ENCODE measurements at regions not wholly inside any gene's neighbourhood (a gene's known extent, or its start where the extent isn't known, plus 50 kb on each side); places are given as distances from the start of the nearest gene placed in this dataset.
"Not testable (repeated sequence)": the region's sequence is repeated elsewhere in the genome, so short reads cannot be mapped to it uniquely, and the experiment has no call there.

DNA sequence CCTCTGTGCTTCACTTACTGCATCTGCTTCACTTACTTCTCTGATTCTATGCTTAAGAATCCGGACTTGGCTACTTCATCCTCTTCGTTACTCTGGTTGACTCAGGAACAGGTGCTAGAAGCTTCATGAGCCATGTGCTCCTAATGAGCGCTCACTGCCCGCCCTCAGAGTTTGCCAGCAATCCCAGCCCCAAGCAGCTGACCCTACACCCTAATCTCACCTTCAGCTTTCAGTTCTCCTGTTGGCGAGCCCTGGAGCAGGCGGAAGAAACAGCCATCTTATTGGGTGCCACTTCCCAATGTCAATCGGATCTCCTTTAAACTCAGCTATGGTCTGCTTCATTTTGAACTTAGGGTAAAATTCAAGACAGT, 61.3 kb downstream of the FOXA2 start:
- no peak overlapping the region for H3K4me3 ChIP-seq (ENCODE audit: control insufficient read depth in 2 of 3, extremely low read depth in 1 of 3, insufficient read depth in 2 of 3, low read depth in 1 of 3, low read length in 3 of 3)
- no peak for TF ChIP-seq EZH2 (IDR thresholded peaks at IDR 0.05; ENCODE audit: low read length)
- TF ChIP-seq, protein P1, sequence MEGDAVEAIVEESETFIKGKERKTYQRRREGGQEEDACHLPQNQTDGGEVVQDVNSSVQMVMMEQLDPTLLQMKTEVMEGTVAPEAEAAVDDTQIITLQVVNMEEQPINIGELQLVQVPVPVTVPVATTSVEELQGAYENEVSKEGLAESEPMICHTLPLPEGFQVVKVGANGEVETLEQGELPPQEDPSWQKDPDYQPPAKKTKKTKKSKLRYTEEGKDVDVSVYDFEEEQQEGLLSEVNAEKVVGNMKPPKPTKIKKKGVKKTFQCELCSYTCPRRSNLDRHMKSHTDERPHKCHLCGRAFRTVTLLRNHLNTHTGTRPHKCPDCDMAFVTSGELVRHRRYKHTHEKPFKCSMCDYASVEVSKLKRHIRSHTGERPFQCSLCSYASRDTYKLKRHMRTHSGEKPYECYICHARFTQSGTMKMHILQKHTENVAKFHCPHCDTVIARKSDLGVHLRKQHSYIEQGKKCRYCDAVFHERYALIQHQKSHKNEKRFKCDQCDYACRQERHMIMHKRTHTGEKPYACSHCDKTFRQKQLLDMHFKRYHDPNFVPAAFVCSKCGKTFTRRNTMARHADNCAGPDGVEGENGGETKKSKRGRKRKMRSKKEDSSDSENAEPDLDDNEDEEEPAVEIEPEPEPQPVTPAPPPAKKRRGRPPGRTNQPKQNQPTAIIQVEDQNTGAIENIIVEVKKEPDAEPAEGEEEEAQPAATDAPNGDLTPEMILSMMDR (optimal IDR thresholded peaks at IDR 0.05 in 1 of 3, IDR thresholded peaks at IDR 0.05 in 1 of 3, conservative IDR thresholded peaks at IDR 0.05 in 1 of 3; ENCODE audit: extremely low read depth in 1 of 3, insufficient read depth in 2 of 3, low read length in 3 of 3) = no peak
- DNase-seq (ENCODE audit: low read depth, low spot score) (no peak), FAIRE-seq (no peak)
- no peak overlapping the region for H3K27ac ChIP-seq (ENCODE audit: control insufficient read depth, insufficient read depth, low read length)
- dilution Hi-C loops (cut with MboI; ENCODE audit: extremely low pct_ligation_motif_present, low sequenced_read_pairs) = no loop called here
- H3K9me3 ChIP-seq (ENCODE audit: control insufficient read depth, low read depth, low read length) = no peaks in the 10 kb centered on the region
- H3K9ac ChIP-seq (ENCODE audit: control insufficient read depth, extremely low read depth, insufficient read depth, low read length) = no peak overlapping the region
- H3K4me2 ChIP-seq (ENCODE audit: control insufficient read depth, extremely low read depth, insufficient read depth, low read depth, low read length) = no peak overlapping the region
- no peaks in the 10 kb centered on the region for H3K27me3 ChIP-seq (ENCODE audit: control insufficient read depth, extremely low read depth, insufficient read depth, low read length)
- H3K9me1 ChIP-seq (ENCODE audit: control insufficient read depth, extremely low read depth, insufficient read depth, low read length) = no peaks in the 10 kb centered on the region
- H2AFZ ChIP-seq (ENCODE audit: control insufficient read depth, low read length) = no peak overlapping the region
- H4K20me1 ChIP-seq (ENCODE audit: control insufficient read depth, extremely low read depth, insufficient read depth, low read length) = no peaks in the 10 kb centered on the region
- no peaks in the 10 kb centered on the region for H3K79me2 ChIP-seq (ENCODE audit: control insufficient read depth, insufficient read depth, low read length)
- H3K36me3 ChIP-seq (ENCODE audit: control insufficient read depth in 2 of 2, extremely low read depth in 1 of 2, insufficient read depth in 2 of 2, low read length in 2 of 2) = no peaks in the 10 kb centered on the region
- no peaks in the 10 kb centered on the region for H3K4me1 ChIP-seq (ENCODE audit: control insufficient read depth, extremely low read depth, insufficient read depth, low read length)

DNA sequence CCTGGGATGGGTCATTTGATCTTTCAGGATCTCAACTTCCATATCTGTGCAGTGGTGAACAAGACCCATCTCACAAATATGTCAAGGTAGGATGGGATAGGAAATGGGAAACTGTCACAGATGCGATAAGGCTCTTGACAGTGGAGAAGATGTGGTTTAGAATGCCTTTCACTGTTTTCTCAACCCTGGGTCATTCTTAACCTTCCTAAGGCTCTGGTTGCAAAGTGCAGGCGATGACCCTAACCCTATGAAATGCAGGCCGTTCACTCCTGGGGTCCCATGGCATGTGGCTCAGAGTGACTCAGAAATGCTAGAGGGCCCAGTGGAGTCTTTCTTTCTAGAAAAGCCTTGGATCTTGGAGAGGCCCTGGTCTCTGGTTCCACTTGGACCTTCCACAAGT, 61.7 kb downstream of the FOXA2 start:
- Histone ChIP-seq H3K4me1 (ENCODE audit: control insufficient read depth, extremely low read depth, insufficient read depth, low read length) (no peaks in the 10 kb centered on the region), H3K27me3 (ENCODE audit: control insufficient read depth, extremely low read depth, insufficient read depth, low read length) (no peaks in the 10 kb centered on the region), H2AFZ (ENCODE audit: control insufficient read depth, low read length) (no peak overlapping the region), H3K9me1 (ENCODE audit: control insufficient read depth, extremely low read depth, insufficient read depth, low read length) (no peaks in the 10 kb centered on the region), H3K9ac (ENCODE audit: control insufficient read depth, extremely low read depth, insufficient read depth, low read length) (no peak overlapping the region), H3K27ac (ENCODE audit: control insufficient read depth, insufficient read depth, low read length) (no peak overlapping the region), H3K9me3 (ENCODE audit: control insufficient read depth, low read depth, low read length) (no peaks in the 10 kb centered on the region), H3K4me2 (ENCODE audit: control insufficient read depth, extremely low read depth, insufficient read depth, low read depth, low read length) (no peak overlapping the region), H3K4me3 (ENCODE audit: control insufficient read depth in 2 of 3, extremely low read depth in 1 of 3, insufficient read depth in 2 of 3, low read depth in 1 of 3, low read length in 3 of 3) (no peak overlapping the region), H3K79me2 (ENCODE audit: control insufficient read depth, insufficient read depth, low read length) (no peaks in the 10 kb centered on the region), H4K20me1 (ENCODE audit: control insufficient read depth, extremely low read depth, insufficient read depth, low read length) (no peaks in the 10 kb centered on the region), H3K36me3 (ENCODE audit: control insufficient read depth in 2 of 2, extremely low read depth in 1 of 2, insufficient read depth in 2 of 2, low read length in 2 of 2) (no peaks in the 10 kb centered on the region)
- no peak for FAIRE-seq
- no peak for DNase-seq (ENCODE audit: low read depth, low spot score)
- dilution Hi-C loops (cut with MboI; ENCODE audit: extremely low pct_ligation_motif_present, low sequenced_read_pairs) = no loop called here
- TF ChIP-seq, protein P1 (optimal IDR thresholded peaks at IDR 0.05 in 1 of 3, IDR thresholded peaks at IDR 0.05 in 1 of 3, conservative IDR thresholded peaks at IDR 0.05 in 1 of 3; ENCODE audit: extremely low read depth in 1 of 3, insufficient read depth in 2 of 3, low read length in 3 of 3) = no peak
- TF ChIP-seq EZH2 (IDR thresholded peaks at IDR 0.05; ENCODE audit: low read length) = no peak

DNA sequence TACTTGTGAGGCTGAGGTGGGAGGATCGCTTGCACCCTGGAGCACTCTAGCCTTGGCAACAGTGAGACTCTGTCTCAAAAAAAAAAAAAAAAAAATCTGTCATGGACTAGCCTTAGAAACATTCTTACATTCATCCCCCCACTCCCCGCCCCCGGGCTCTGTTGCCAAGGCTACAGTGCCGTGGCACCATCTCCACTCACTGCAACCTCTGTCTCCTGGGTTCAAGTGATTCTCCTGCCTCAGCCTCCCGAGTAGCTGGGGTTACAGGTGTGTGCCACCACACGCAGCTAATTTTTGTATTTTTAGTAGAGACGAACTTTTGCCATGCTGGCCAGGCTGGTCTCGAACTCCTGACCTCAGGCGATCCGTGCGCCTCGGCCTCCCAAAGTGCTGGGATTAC, 62.4 kb downstream of the FOXA2 start:
- H3K27me3 ChIP-seq (ENCODE audit: control insufficient read depth, extremely low read depth, insufficient read depth, low read length); H3K36me3 ChIP-seq (ENCODE audit: control insufficient read depth in 2 of 2, extremely low read depth in 1 of 2, insufficient read depth in 2 of 2, low read length in 2 of 2); H3K4me3 ChIP-seq (ENCODE audit: control insufficient read depth in 2 of 3, extremely low read depth in 1 of 3, insufficient read depth in 2 of 3, low read depth in 1 of 3, low read length in 3 of 3); H2AFZ ChIP-seq (ENCODE audit: control insufficient read depth, low read length); H3K4me2 ChIP-seq (ENCODE audit: control insufficient read depth, extremely low read depth, insufficient read depth, low read depth, low read length); dilution Hi-C loops (cut with MboI; ENCODE audit: extremely low pct_ligation_motif_present, low sequenced_read_pairs); H4K20me1 ChIP-seq (ENCODE audit: control insufficient read depth, extremely low read depth, insufficient read depth, low read length); H3K79me2 ChIP-seq (ENCODE audit: control insufficient read depth, insufficient read depth, low read length); DNase-seq (ENCODE audit: low read depth, low spot score); H3K27ac ChIP-seq (ENCODE audit: control insufficient read depth, insufficient read depth, low read length); H3K9me1 ChIP-seq (ENCODE audit: control insufficient read depth, extremely low read depth, insufficient read depth, low read length); H3K9ac ChIP-seq (ENCODE audit: control insufficient read depth, extremely low read depth, insufficient read depth, low read length); H3K9me3 ChIP-seq (ENCODE audit: control insufficient read depth, low read depth, low read length); FAIRE-seq; H3K4me1 ChIP-seq (ENCODE audit: control insufficient read depth, extremely low read depth, insufficient read depth, low read length): not testable (repeated sequence)
